Smooth muscle cell (in vitro differentiated cells): ENCODE measurements at regions not wholly inside any gene's neighbourhood (a gene's known extent, or its start where the extent isn't known, plus 50 kb on each side); places are given as distances from the start of the nearest gene placed in this dataset.

Experiments
- DNase-seq: peaks from one replicate; lab custom pipeline; 2025; ENCODE audit not compliant: unreplicated experiment; lab: John Stamatoyannopoulos, UW
- H2AFZ ChIP-seq: fragments of 200-600 bp; sonication (generic); 2 replicates; pipeline ENCODE4 v1.6.0; 2016; ENCODE audit warnings: antibody characterized with exemption, low read depth, mild to moderate bottlenecking
- H3F3A ChIP-seq: fragments of 200-600 bp; sonication (generic); 2 replicates; pipeline ENCODE4 v1.6.0; 2017; ENCODE audit warnings: antibody characterized with exemption, low read depth
- H3K27ac ChIP-seq: fragments of 200-600 bp; sonication (generic); 2 replicates; pipeline ENCODE4 v1.5.1; 2016; ENCODE audit warnings: low read depth, mild to moderate bottlenecking
- H3K27me3 ChIP-seq: fragments of 200-600 bp; sonication (generic); 2 replicates; pipeline ENCODE4 v1.6.1; 2016; ENCODE audit warnings: low read depth, mild to moderate bottlenecking
- H3K36me3 ChIP-seq: fragments of 200-600 bp; sonication (generic); 2 replicates; pipeline ENCODE4 v1.5.1; 2016; ENCODE audit warnings: low read depth
- H3K4me1 ChIP-seq: fragments of 200-600 bp; sonication (generic); 2 replicates; pipeline ENCODE4 v1.5.1; 2016; ENCODE audit warnings: low read depth
- H3K4me2 ChIP-seq: fragments of 200-600 bp; sonication (generic); 2 replicates; pipeline ENCODE4 v1.6.0; 2016; ENCODE audit warnings: mild to moderate bottlenecking
- H3K4me3 ChIP-seq: fragments of 200-600 bp; sonication (generic); 2 replicates; pipeline ENCODE4 v1.5.1; 2016; ENCODE audit warnings: mild to moderate bottlenecking
- H3K79me2 ChIP-seq: fragments of 200-600 bp; sonication (generic); 2 replicates; pipeline ENCODE4 v1.6.0; 2016; ENCODE audit warnings: low read depth, mild to moderate bottlenecking
- H3K9ac ChIP-seq: fragments of 200-600 bp; sonication (generic); 2 replicates; pipeline ENCODE4 v1.6.0; 2016; ENCODE audit warnings: low read depth
- H3K9me3 ChIP-seq: fragments of 200-600 bp; sonication (generic); replicated peaks from 2 replicates; pipeline ENCODE4 v1.5.1; 2016; ENCODE audit warnings: low read depth
- H4K20me1 ChIP-seq: fragments of 200-600 bp; sonication (generic); 2 replicates; pipeline ENCODE4 v1.6.0; 2016; ENCODE audit warnings: low read depth
- WGBS: methylation state at CpG from one replicate; pipeline ENCODE4 v1.1.7; 2016; ENCODE audit warnings: low lambda C conversion rate; 5-methylcytosine and 5-hydroxymethylcytosine counted together
- TF ChIP-seq, protein P1 (sequence below): fragments of 200-600 bp; sonication (generic); IDR thresholded peaks from 2 replicates; pipeline ENCODE4 v1.5.1; 2017; ENCODE audit warnings: borderline replicate concordance, mild to moderate bottlenecking, antibody characterized with exemption; ENCODE audit not compliant: insufficient read depth, poor library complexity, severe bottlenecking

DNA sequence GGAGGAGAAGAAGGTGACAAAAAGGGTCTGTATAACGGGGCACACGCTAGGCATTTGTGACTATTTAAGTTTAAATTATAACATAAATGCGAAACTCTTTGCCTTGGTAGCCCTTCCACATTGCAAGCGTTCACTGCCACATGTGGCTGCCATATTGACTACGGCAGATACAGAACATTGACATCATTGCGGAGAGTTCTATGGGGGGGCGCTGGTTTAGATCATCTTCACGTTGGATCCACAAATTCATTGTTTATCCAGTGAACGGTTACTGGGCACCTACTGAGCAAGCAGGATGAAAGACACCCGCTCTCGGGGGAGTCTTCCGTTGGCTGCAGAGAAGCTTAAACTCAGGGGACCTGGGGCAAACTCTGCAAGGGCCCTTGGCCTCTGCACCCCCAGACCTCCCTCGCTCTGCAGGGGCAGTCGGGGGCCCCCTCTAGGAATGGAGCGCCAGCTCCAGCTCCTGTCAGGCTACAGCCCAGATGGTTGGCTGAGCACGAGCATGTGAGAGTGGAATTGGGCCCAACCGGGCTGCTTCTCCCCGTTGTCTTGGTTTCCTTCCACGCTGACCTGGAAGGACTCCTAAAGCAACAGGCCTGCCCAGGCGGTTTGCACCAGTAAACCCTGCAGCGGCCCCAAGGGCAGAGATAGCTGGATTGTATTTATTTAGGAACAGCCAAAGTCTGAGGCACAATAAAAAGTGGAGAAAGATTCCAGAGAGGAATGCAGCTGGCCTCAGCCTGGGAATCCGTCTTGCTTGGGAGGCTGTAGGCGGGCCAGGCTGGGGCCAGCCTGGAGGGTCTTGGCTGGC lies 172.2 kb downstream of the SEC14L1 start:
- Histone ChIP-seq H2AFZ (no peak overlapping the region), H4K20me1 (no peaks in the 10 kb centered on the region), H3K4me1 (peaks cover 22% of the 10 kb centered on the region), H3K79me2 (peaks cover 3% of the 10 kb centered on the region), H3K9ac (no peak overlapping the region), H3K27me3 (no peaks in the 10 kb centered on the region), H3K36me3 (no peaks in the 10 kb centered on the region), H3K4me2 (peak overlapping the region; percentile 61), H3F3A (peaks cover 7% of the 10 kb centered on the region), H3K4me3 (no peak overlapping the region), H3K27ac (peak overlapping the region; percentile 66), H3K9me3 (no peaks in the 10 kb centered on the region)
- WGBS: 63% methylated on average over 23 of the region's 23 CpGs
- TF ChIP-seq, protein P1, sequence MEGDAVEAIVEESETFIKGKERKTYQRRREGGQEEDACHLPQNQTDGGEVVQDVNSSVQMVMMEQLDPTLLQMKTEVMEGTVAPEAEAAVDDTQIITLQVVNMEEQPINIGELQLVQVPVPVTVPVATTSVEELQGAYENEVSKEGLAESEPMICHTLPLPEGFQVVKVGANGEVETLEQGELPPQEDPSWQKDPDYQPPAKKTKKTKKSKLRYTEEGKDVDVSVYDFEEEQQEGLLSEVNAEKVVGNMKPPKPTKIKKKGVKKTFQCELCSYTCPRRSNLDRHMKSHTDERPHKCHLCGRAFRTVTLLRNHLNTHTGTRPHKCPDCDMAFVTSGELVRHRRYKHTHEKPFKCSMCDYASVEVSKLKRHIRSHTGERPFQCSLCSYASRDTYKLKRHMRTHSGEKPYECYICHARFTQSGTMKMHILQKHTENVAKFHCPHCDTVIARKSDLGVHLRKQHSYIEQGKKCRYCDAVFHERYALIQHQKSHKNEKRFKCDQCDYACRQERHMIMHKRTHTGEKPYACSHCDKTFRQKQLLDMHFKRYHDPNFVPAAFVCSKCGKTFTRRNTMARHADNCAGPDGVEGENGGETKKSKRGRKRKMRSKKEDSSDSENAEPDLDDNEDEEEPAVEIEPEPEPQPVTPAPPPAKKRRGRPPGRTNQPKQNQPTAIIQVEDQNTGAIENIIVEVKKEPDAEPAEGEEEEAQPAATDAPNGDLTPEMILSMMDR: no peak
- DNase-seq: no peak

DNA sequence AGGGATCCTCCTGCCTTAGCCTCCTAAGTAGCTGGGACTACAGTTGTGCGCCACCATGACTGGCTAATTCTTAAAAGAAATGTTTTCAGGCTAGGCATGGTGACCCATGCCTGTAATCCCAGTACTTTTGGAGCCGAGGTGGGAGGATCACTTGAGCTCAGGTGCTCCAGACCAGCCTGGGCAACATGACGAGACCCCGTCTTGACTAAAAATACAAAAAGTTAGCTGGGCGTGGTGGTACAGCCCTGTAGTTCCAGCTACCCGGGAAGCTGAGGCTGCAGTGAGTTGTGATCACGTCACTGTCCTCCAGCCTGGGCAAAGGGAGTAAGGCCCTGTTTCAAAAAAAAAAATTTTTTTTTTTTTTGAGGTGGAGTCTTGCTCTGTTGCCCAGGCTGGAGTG lies 173.1 kb downstream of the SEC14L1 start:
- DNase-seq: no peak
- H3K27ac ChIP-seq: peak overlapping the region; percentile 66

DNA sequence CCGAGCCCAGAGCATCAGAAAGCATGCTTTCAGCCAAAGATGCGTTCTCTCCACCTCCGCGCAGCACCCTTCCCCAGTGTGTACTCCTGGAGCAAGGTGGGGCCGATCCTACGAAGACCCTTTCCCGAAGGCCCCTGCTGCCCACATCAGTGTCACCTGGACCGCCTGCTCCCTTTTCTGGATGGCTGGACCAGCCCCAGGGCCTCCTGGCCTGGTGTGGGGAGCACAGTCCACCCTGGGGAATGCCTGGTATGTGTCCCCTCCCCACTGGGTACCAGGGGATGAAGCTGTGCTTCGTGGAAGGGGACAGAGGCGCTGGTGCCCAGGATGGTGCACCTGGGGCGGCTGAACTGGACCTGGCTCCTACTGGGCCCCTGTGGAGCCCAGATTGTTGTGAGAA lies 173.8 kb downstream of the SEC14L1 start:
- Histone ChIP-seq H3K4me1 (peaks cover 27% of the 10 kb centered on the region), H3K79me2 (peaks cover 3% of the 10 kb centered on the region), H3K4me3 (no peak overlapping the region), H3K9me3 (no peaks in the 10 kb centered on the region), H3K27me3 (no peaks in the 10 kb centered on the region), H3K4me2 (no peak overlapping the region), H3F3A (peaks cover 9% of the 10 kb centered on the region), H4K20me1 (no peaks in the 10 kb centered on the region), H3K27ac (no peak overlapping the region), H3K36me3 (no peaks in the 10 kb centered on the region), H2AFZ (no peak overlapping the region), H3K9ac (no peak overlapping the region)
- WGBS: 98% methylated on average over 11 of the region's 11 CpGs
- TF ChIP-seq, protein P1: no peak
- DNase-seq: no peak

More for the DNA sequence above, 173.1 kb downstream of the SEC14L1 start:
- Histone ChIP-seq H3K36me3 (no peaks in the 10 kb centered on the region), H3K4me1 (peaks cover 23% of the 10 kb centered on the region), H4K20me1 (no peaks in the 10 kb centered on the region), H3K79me2 (peaks cover 3% of the 10 kb centered on the region), H3K9ac (no peak overlapping the region), H3K4me2 (peak overlapping the region; percentile 61), H3K4me3 (no peak overlapping the region), H3K9me3 (no peaks in the 10 kb centered on the region), H3K27me3 (no peaks in the 10 kb centered on the region), H3F3A (peaks cover 7% of the 10 kb centered on the region), H2AFZ (no peak overlapping the region)
- WGBS: 90% methylated on average over 7 of the region's 7 CpGs
- TF ChIP-seq, protein P1: no peak

DNA sequence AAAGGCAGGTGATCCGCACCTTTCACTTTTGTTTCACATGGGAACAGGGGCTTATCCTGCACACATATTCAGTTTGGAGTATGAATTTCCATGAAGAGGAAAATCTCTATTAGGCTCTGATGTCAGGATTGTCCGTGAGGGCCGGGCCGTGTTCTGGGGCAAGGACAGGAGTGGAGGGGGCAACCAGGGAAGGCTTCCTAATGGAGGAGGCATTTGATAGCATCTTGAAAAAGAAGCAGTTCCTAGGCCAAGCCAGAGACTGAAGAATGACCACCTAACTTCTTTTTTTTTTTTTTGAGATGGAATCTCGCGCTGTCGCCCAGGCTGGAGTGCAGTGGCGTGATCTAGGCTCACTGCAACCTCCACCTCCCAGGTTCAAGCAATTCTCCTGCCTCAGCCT lies 174.2 kb downstream of the SEC14L1 start:
- H3K36me3 ChIP-seq: no peaks in the 10 kb centered on the region
- H3K27ac ChIP-seq: no peak overlapping the region
- H3K4me2 ChIP-seq: no peak overlapping the region
- H3K79me2 ChIP-seq: peaks cover 3% of the 10 kb centered on the region
- no peak for DNase-seq
- H3F3A ChIP-seq: peaks cover 10% of the 10 kb centered on the region
- H3K9me3 ChIP-seq: no peaks in the 10 kb centered on the region
- H3K4me1 ChIP-seq: peaks cover 27% of the 10 kb centered on the region
- no peaks in the 10 kb centered on the region for H4K20me1 ChIP-seq
- TF ChIP-seq, protein P1: no peak
- H3K27me3 ChIP-seq: no peaks in the 10 kb centered on the region
- no peak overlapping the region for H3K9ac ChIP-seq
- 96% methylated on average over 8 of the region's 8 CpGs for WGBS
- no peak overlapping the region for H2AFZ ChIP-seq
- no peak overlapping the region for H3K4me3 ChIP-seq
